HL-60 (cell line): ENCODE measurements at regions not wholly inside any gene's neighbourhood (a gene's known extent, or its start where the extent isn't known, plus 50 kb on each side); places are given as distances from the start of the nearest gene placed in this dataset.

Source experiments
- GABPA ChIP-seq: IDR thresholded peaks from 2 replicates; pipeline ENCODE4 v1.6.1; 2012; ENCODE audit warnings: low read depth
- TF ChIP-seq, protein P1 (sequence below): IDR thresholded peaks from one replicate; pipeline ENCODE4 v1.5.1; 2011; ENCODE audit warnings: low read length, control low read depth, inconsistent platforms; ENCODE audit not compliant: insufficient read depth
- TF ChIP-seq, protein P2 (sequence below): IDR thresholded peaks from 2 replicates; pipeline ENCODE4 v1.6.1; 2012; ENCODE audit warnings: low read depth; ENCODE audit not compliant: insufficient replicate concordance

DNA sequence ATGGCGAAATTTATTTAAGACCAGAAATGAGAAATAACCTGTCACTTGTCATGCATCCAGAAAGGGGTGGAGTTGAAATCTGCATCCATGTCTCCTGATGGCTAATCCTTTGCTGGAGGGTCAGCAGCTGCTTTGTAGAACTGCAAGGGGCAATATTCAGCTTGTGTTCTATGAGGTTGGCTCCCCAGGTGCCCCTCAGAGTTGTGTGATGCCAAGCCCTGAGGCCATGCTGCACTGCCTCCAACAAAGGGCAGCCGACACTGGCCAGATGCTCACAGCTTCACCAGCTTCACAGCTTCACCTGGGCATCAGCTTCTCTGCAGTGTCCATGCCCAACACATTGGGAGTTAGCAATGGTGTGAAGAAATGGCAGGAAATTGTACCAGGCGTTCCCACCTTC lies 64.0 kb upstream of the TMEM72 start:
- TF ChIP-seq, protein P1, sequence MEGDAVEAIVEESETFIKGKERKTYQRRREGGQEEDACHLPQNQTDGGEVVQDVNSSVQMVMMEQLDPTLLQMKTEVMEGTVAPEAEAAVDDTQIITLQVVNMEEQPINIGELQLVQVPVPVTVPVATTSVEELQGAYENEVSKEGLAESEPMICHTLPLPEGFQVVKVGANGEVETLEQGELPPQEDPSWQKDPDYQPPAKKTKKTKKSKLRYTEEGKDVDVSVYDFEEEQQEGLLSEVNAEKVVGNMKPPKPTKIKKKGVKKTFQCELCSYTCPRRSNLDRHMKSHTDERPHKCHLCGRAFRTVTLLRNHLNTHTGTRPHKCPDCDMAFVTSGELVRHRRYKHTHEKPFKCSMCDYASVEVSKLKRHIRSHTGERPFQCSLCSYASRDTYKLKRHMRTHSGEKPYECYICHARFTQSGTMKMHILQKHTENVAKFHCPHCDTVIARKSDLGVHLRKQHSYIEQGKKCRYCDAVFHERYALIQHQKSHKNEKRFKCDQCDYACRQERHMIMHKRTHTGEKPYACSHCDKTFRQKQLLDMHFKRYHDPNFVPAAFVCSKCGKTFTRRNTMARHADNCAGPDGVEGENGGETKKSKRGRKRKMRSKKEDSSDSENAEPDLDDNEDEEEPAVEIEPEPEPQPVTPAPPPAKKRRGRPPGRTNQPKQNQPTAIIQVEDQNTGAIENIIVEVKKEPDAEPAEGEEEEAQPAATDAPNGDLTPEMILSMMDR: no peak
- TF ChIP-seq, protein P2, sequence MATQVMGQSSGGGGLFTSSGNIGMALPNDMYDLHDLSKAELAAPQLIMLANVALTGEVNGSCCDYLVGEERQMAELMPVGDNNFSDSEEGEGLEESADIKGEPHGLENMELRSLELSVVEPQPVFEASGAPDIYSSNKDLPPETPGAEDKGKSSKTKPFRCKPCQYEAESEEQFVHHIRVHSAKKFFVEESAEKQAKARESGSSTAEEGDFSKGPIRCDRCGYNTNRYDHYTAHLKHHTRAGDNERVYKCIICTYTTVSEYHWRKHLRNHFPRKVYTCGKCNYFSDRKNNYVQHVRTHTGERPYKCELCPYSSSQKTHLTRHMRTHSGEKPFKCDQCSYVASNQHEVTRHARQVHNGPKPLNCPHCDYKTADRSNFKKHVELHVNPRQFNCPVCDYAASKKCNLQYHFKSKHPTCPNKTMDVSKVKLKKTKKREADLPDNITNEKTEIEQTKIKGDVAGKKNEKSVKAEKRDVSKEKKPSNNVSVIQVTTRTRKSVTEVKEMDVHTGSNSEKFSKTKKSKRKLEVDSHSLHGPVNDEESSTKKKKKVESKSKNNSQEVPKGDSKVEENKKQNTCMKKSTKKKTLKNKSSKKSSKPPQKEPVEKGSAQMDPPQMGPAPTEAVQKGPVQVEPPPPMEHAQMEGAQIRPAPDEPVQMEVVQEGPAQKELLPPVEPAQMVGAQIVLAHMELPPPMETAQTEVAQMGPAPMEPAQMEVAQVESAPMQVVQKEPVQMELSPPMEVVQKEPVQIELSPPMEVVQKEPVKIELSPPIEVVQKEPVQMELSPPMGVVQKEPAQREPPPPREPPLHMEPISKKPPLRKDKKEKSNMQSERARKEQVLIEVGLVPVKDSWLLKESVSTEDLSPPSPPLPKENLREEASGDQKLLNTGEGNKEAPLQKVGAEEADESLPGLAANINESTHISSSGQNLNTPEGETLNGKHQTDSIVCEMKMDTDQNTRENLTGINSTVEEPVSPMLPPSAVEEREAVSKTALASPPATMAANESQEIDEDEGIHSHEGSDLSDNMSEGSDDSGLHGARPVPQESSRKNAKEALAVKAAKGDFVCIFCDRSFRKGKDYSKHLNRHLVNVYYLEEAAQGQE: no peak
- TF ChIP-seq GABPA: no peak
